HCT116 (cell line): ENCODE measurements at regions not wholly inside any gene's neighbourhood (a gene's known extent, or its start where the extent isn't known, plus 50 kb on each side); places are given as distances from the start of the nearest gene placed in this dataset.

Experiments used
- EZH2 ChIP-seq: fragments of 200-600 bp; sonication (generic); IDR thresholded peaks from 2 replicates; pipeline ENCODE4 v1.6.1; 2017; ENCODE audit warnings: antibody characterized with exemption, mixed run types
- EZH2phosphoT487 ChIP-seq: fragments of 200-600 bp; IDR thresholded peaks from 2 replicates; pipeline ENCODE4 v1.6.1; 2018; ENCODE audit warnings: antibody characterized with exemption, borderline replicate concordance
- JUND ChIP-seq: IDR thresholded peaks from 2 replicates; pipeline ENCODE4 v1.6.1; 2012
- POLR2A ChIP-seq: IDR thresholded peaks from 2 replicates; pipeline ENCODE4 v1.7.0; 2011; ENCODE audit warnings: borderline replicate concordance; ENCODE audit not compliant: insufficient read depth, insufficient read length; ENCODE audit errors: extremely low read depth
- POLR2AphosphoS5 ChIP-seq: IDR thresholded peaks from 2 replicates; pipeline ENCODE4 v1.6.1; 2011; ENCODE audit warnings: mild to moderate bottlenecking, low read depth, low read length, moderate library complexity
- RAD21 ChIP-seq: IDR thresholded peaks from 2 replicates; pipeline ENCODE4 v1.6.1; 2012; ENCODE audit warnings: low read depth, mild to moderate bottlenecking
- SIN3A ChIP-seq: IDR thresholded peaks from 2 replicates; pipeline ENCODE4 v1.6.1; 2012; ENCODE audit warnings: low read depth
- SP1 ChIP-seq: IDR thresholded peaks from 2 replicates; pipeline ENCODE4 v1.6.1; 2012; ENCODE audit warnings: low read depth
- TF ChIP-seq, protein P1 (sequence below), 3 experiments: fragments of 200-600 bp in 1 of 3; sonication (generic) in 1 of 3; IDR thresholded peaks in 2 of 3; conservative IDR thresholded peaks in 1 of 3; 2 replicates each; pipeline ENCODE4 v1.5.1; 2012 to 2017; ENCODE audit warnings: low read depth in 2 of 3, low read length in 2 of 3, antibody characterized with exemption in 1 of 3, borderline replicate concordance in 1 of 3, control low read depth in 1 of 3, mild to moderate bottlenecking in 1 of 3, mixed read lengths in 1 of 3, mixed run types in 1 of 3, moderate library complexity in 1 of 3; ENCODE audit not compliant: insufficient read depth in 1 of 3
- TF ChIP-seq, protein P2 (sequence below): IDR thresholded peaks from 2 replicates; pipeline ENCODE4 v1.6.1; 2011; ENCODE audit warnings: mild to moderate bottlenecking, low read length, moderate library complexity; ENCODE audit not compliant: insufficient replicate concordance; ENCODE audit errors: extremely low read depth
- TF ChIP-seq, protein P3 (sequence below): IDR thresholded peaks from 2 replicates; pipeline ENCODE4 v1.6.1; 2012

- no peak for TF ChIP-seq JUND
- TF ChIP-seq, protein P1, sequence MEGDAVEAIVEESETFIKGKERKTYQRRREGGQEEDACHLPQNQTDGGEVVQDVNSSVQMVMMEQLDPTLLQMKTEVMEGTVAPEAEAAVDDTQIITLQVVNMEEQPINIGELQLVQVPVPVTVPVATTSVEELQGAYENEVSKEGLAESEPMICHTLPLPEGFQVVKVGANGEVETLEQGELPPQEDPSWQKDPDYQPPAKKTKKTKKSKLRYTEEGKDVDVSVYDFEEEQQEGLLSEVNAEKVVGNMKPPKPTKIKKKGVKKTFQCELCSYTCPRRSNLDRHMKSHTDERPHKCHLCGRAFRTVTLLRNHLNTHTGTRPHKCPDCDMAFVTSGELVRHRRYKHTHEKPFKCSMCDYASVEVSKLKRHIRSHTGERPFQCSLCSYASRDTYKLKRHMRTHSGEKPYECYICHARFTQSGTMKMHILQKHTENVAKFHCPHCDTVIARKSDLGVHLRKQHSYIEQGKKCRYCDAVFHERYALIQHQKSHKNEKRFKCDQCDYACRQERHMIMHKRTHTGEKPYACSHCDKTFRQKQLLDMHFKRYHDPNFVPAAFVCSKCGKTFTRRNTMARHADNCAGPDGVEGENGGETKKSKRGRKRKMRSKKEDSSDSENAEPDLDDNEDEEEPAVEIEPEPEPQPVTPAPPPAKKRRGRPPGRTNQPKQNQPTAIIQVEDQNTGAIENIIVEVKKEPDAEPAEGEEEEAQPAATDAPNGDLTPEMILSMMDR (IDR thresholded peaks at IDR 0.05 in 2 of 3, conservative IDR thresholded peaks at IDR 0.05 in 1 of 3; ENCODE audit: borderline replicate concordance in 1 of 3, insufficient read depth in 1 of 3, low read depth in 2 of 3, low read length in 2 of 3) = no peak
- TF ChIP-seq POLR2A = no peak
- TF ChIP-seq POLR2AphosphoS5 = no peak
- TF ChIP-seq, protein P2, sequence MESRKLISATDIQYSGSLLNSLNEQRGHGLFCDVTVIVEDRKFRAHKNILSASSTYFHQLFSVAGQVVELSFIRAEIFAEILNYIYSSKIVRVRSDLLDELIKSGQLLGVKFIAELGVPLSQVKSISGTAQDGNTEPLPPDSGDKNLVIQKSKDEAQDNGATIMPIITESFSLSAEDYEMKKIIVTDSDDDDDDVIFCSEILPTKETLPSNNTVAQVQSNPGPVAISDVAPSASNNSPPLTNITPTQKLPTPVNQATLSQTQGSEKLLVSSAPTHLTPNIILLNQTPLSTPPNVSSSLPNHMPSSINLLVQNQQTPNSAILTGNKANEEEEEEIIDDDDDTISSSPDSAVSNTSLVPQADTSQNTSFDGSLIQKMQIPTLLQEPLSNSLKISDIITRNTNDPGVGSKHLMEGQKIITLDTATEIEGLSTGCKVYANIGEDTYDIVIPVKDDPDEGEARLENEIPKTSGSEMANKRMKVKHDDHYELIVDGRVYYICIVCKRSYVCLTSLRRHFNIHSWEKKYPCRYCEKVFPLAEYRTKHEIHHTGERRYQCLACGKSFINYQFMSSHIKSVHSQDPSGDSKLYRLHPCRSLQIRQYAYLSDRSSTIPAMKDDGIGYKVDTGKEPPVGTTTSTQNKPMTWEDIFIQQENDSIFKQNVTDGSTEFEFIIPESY = no peak
- TF ChIP-seq, protein P3, sequence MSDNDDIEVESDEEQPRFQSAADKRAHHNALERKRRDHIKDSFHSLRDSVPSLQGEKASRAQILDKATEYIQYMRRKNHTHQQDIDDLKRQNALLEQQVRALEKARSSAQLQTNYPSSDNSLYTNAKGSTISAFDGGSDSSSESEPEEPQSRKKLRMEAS = no peak
- no peak for TF ChIP-seq SIN3A
- TF ChIP-seq EZH2 = no peak
- no peak for TF ChIP-seq EZH2phosphoT487
- TF ChIP-seq RAD21 = no peak
- TF ChIP-seq SP1 = no peak
Observed at GRCh38 chr3:76550522-76551201, 489.2 kb upstream of the ROBO2 start.
